K562 (cell line): ENCODE measurements at regions not wholly inside any gene's neighbourhood (a gene's known extent, or its start where the extent isn't known, plus 50 kb on each side); places are given as distances from the start of the nearest gene placed in this dataset.

Experiments used
- ATF1 ChIP-seq, 2 experiments: fragments of 450-650 bp in 1 of 2; IDR thresholded peaks; 2 replicates each; pipeline ENCODE4 v1.6.1; 2016; ENCODE audit warnings: missing compliant biosample characterization in 1 of 2, missing genetic modification characterization in 1 of 2
- BHLHE40 ChIP-seq: IDR thresholded peaks from 2 replicates; pipeline ENCODE4 v1.6.1; 2011; ENCODE audit warnings: low read length, improper control_type of control experiment
- CTCF ChIP-seq, 3 experiments: IDR thresholded peaks in 2 of 3; conservative IDR thresholded peaks in 1 of 3; 2 replicates each; pipeline ENCODE4 v1.5.1; 2011 to 2012; ENCODE audit warnings: low read length in 3 of 3, mild to moderate bottlenecking in 3 of 3, control low read depth in 2 of 3, improper control_type of control experiment in 1 of 3, inconsistent platforms in 1 of 3, low read depth in 1 of 3, mixed read lengths in 1 of 3, moderate library complexity in 1 of 3; ENCODE audit not compliant: insufficient read depth in 2 of 3
- DPF2 ChIP-seq: fragments of 450-650 bp; IDR thresholded peaks from 2 replicates; pipeline ENCODE4 v1.6.1; 2016
- FOSL1 ChIP-seq: fragments of 200-800 bp; sonication (Bioruptor generic); conservative IDR thresholded peaks from 2 replicates; pipeline ENCODE4 v1.6.1; 2016; ENCODE audit warnings: missing genetic modification characterization, missing compliant biosample characterization
- FOXA3 ChIP-seq, 2 experiments: fragments of 450-650 bp in 1 of 2; sonication (generic) in 1 of 2; formaldehyde crosslinking; IDR thresholded peaks in 1 of 2; conservative IDR thresholded peaks in 1 of 2; 2 replicates each; pipeline versions ENCODE4 v1.4.0 to v1.8.0; 2020 to 2022; ENCODE audit warnings: mild to moderate bottlenecking in 2 of 2, missing genetic modification reagents in 1 of 2
- FOXO4 ChIP-seq: fragments of 450-650 bp; formaldehyde crosslinking; IDR thresholded peaks from 2 replicates; pipeline ENCODE4 v1.4.0; 2020; ENCODE audit warnings: mild to moderate bottlenecking, moderate library complexity
- GATAD2B ChIP-seq: fragments of 450-650 bp; IDR thresholded peaks from 2 replicates; pipeline ENCODE4 v1.6.1; 2017; ENCODE audit warnings: mild to moderate bottlenecking, borderline replicate concordance
- GTF2A2 ChIP-seq: IDR thresholded peaks from 2 replicates; pipeline ENCODE4 v1.6.1; 2016; ENCODE audit warnings: mild to moderate bottlenecking, missing genetic modification characterization, missing compliant biosample characterization
- GTF2E2 ChIP-seq: fragments of 200-800 bp; sonication (Bioruptor generic); IDR thresholded peaks from 2 replicates; pipeline ENCODE4 v1.6.1; 2016; ENCODE audit warnings: missing genetic modification characterization, missing compliant biosample characterization
- HINFP ChIP-seq: fragments of 450-650 bp; conservative IDR thresholded peaks from 2 replicates; pipeline ENCODE4 v1.6.1; 2016; ENCODE audit warnings: missing genetic modification characterization, low read depth, mild to moderate bottlenecking, control low read depth, missing compliant biosample characterization
- HMGN3 ChIP-seq: IDR thresholded peaks from 2 replicates; pipeline ENCODE4 v1.6.1; 2011; ENCODE audit warnings: borderline replicate concordance, low read depth, mild to moderate bottlenecking, mixed read lengths, low read length; ENCODE audit not compliant: insufficient read length; ENCODE audit errors: extremely low read depth
- MYNN ChIP-seq, 2 experiments: sonication (generic); formaldehyde crosslinking in 1 of 2; IDR thresholded peaks; 2 replicates each; pipeline versions ENCODE4 v1.5.0 to v1.6.1; 2016 to 2020; ENCODE audit warnings: antibody characterized with exemption in 1 of 2, missing genetic modification reagents in 1 of 2
- RBBP5 ChIP-seq: fragments of 200-600 bp; sonication (generic); IDR thresholded peaks from 2 replicates; pipeline ENCODE4 v1.6.1; 2012; ENCODE audit warnings: borderline replicate concordance, mild to moderate bottlenecking, low read length, control low read depth, inconsistent platforms; ENCODE audit not compliant: insufficient read depth, poor library complexity, severe bottlenecking
- RBM14 ChIP-seq: fragments of 200-400 bp; formaldehyde crosslinking; IDR thresholded peaks from 2 replicates; pipeline ENCODE4 v1.6.1; 2018; ENCODE audit warnings: low read depth, mild to moderate bottlenecking, low read length, moderate library complexity, borderline replicate concordance; ENCODE audit not compliant: insufficient read depth
- RBM17 ChIP-seq: fragments of 200-400 bp; formaldehyde crosslinking; IDR thresholded peaks from 2 replicates; pipeline ENCODE4 v1.6.1; 2017; ENCODE audit warnings: low read depth, mild to moderate bottlenecking, low read length, borderline replicate concordance
- SNIP1 ChIP-seq: fragments of 450-650 bp; IDR thresholded peaks from 2 replicates; pipeline ENCODE4 v1.7.1; 2017; ENCODE audit warnings: low read depth, mild to moderate bottlenecking
- SRSF3 ChIP-seq: fragments of 200-400 bp; formaldehyde crosslinking; IDR thresholded peaks from 2 replicates; pipeline ENCODE4 v1.6.1; 2016; ENCODE audit warnings: mild to moderate bottlenecking, low read length, moderate library complexity; ENCODE audit not compliant: insufficient read depth
- TGIF2 ChIP-seq: sonication (generic); formaldehyde crosslinking; IDR thresholded peaks from 2 replicates; pipeline ENCODE4 v1.8.1; 2022; ENCODE audit warnings: mild to moderate bottlenecking, missing genetic modification reagents, moderate library complexity
- ZFP30 ChIP-seq: fragments of 250-450 bp; sonication (Bioruptor Pico); IDR thresholded peaks from 2 replicates; pipeline ENCODE4 v1.8.0; 2022; ENCODE audit warnings: moderate library complexity, mild to moderate bottlenecking, inconsistent platforms, borderline replicate concordance
- ZNF436 ChIP-seq: fragments of 250-450, 450-650 bp; sonication (Bioruptor Pico); formaldehyde crosslinking; IDR thresholded peaks from 2 replicates; pipeline ENCODE4 v1.7.0; 2020; ENCODE audit warnings: mild to moderate bottlenecking
- ZNF561 ChIP-seq: fragments of 450-650 bp; formaldehyde crosslinking; conservative IDR thresholded peaks from 2 replicates; pipeline ENCODE4 v1.4.0; 2020; ENCODE audit warnings: mild to moderate bottlenecking, moderate library complexity

- TF ChIP-seq FOXO4 (CRISPR knock-in tag) = no peak
- TF ChIP-seq ZNF561 = no peak
- TF ChIP-seq SNIP1 = no peak
- TF ChIP-seq GTF2A2 (tag) = no peak
- TF ChIP-seq GTF2E2 = 0 out of 2 replicates have a peak, but pooled peaks have one; percentile 46
- no peak for TF ChIP-seq HMGN3
- no peak for TF ChIP-seq FOSL1 (tag)
- TF ChIP-seq ZFP30 (CRISPR knock-in tag) = no peak
- no peak for TF ChIP-seq GATAD2B
- 0 out of 2 replicates have a peak, but pooled peaks have one; percentile 76 for TF ChIP-seq TGIF2 (CRISPR knock-in tag)
- no peak for TF ChIP-seq SRSF3
- no peak for TF ChIP-seq RBBP5
- TF ChIP-seq DPF2 = no peak
- TF ChIP-seq MYNN (IDR thresholded peaks at IDR 0.05) = no peak
- peak; percentile 62; the same call in 1 of the 2 replicates for TF ChIP-seq MYNN (CRISPR knock-in tag; IDR thresholded peaks at IDR 0.05)
- no peak for TF ChIP-seq CTCF (IDR thresholded peaks at IDR 0.05 in 2 of 3, conservative IDR thresholded peaks at IDR 0.05 in 1 of 3; ENCODE audit: insufficient read depth in 2 of 3, low read depth in 1 of 3, low read length in 3 of 3)
- no peak for TF ChIP-seq BHLHE40
- TF ChIP-seq ATF1 (CRISPR knock-in tag; IDR thresholded peaks at IDR 0.05) = no peak
- TF ChIP-seq ATF1 (tag; IDR thresholded peaks at IDR 0.05) = no peak
- TF ChIP-seq ZNF436 (CRISPR knock-in tag) = 0 out of 2 replicates have a peak, but pooled peaks have one; percentile 11
- TF ChIP-seq RBM14 = no peak
- TF ChIP-seq HINFP (tag) = no peak
- TF ChIP-seq RBM17 = no peak
- TF ChIP-seq FOXA3 (CRISPR knock-in tag; conservative IDR thresholded peaks at IDR 0.05 in 1 of 2, IDR thresholded peaks at IDR 0.05 in 1 of 2) = peak in 1 of 2 experiments; percentile 73; a peak in 1 of 4 replicates
Observed at GRCh38 chr22:22042599-22043295, 60.2 kb upstream of the TOP3B start (continued).
